Ascending aorta (tissue), 2 donors: ENCODE measurements at regions not wholly inside any gene's neighbourhood (a gene's known extent, or its start where the extent isn't known, plus 50 kb on each side); places are given as distances from the start of the nearest gene placed in this dataset.

Source experiments
- DNase-seq, 2 donors: peaks; one replicate each; pipeline ENCODE4 v3.0.0-alpha.2; 2019; ENCODE audit warnings: low spot score in 2 of 2
- H3K27ac ChIP-seq, 2 donors: fragments of 200-600 bp; sonication (generic); one replicate each; pipeline ENCODE4 v1.5.1; 2016 to 2017; ENCODE audit warnings: mild to moderate bottlenecking in 1 of 2
- H3K27me3 ChIP-seq: fragments of 200-600 bp; sonication (generic); one replicate; pipeline ENCODE4 v1.5.1; 2017
- H3K36me3 ChIP-seq, 2 donors: fragments of 200-600 bp; sonication (generic); one replicate each; pipeline ENCODE4 v1.5.1; 2016
- H3K4me1 ChIP-seq, 2 donors: fragments of 200-600 bp; sonication (generic); one replicate each; pipeline ENCODE4 v1.5.1; 2016 to 2017; ENCODE audit warnings: mild to moderate bottlenecking in 1 of 2
- H3K4me3 ChIP-seq, 2 donors: fragments of 200-600 bp; sonication (generic); one replicate each; pipeline ENCODE4 v1.5.1; 2016 to 2017; ENCODE audit warnings: mild to moderate bottlenecking in 1 of 2
- H3K9me3 ChIP-seq, 2 donors: fragments of 200-600 bp; sonication (generic); one replicate each; pipeline ENCODE4 v1.5.1; 2016
- CTCF ChIP-seq, 3 experiments: fragments of 200-600 bp in 2 of 3; fragments of 450-650 bp in 1 of 3; sonication (generic) in 2 of 3; IDR thresholded peaks; one replicate each; pipeline ENCODE4 v1.5.1; 2016 to 2019; ENCODE audit warnings: antibody characterized with exemption in 3 of 3, mild to moderate bottlenecking in 1 of 3, moderate library complexity in 1 of 3
- intact Hi-C: fragments of 100-400 bp; cut with DNase I; formaldehyde crosslinking; loops from one replicate; pipeline ENCODE4 v1.15.1; 2023

GRCh38 chr6:74319292-74319691 lies 623.3 kb downstream of the CD109 start:
- intact Hi-C loops = no loop called here
- no peak for TF ChIP-seq CTCF (IDR thresholded peaks at IDR 0.05)
- no peaks in the 10 kb centered on the region for H3K36me3 ChIP-seq
- no peaks in the 10 kb centered on the region for H3K9me3 ChIP-seq
- DNase-seq = no peak
- no peaks in the 10 kb centered on the region for H3K4me1 ChIP-seq
- H3K27me3 ChIP-seq = no peaks in the 10 kb centered on the region
- no peak overlapping the region for H3K4me3 ChIP-seq
- no peak overlapping the region for H3K27ac ChIP-seq

GRCh38 chr6:74318738-74319137 lies 622.7 kb downstream of the CD109 start:
- intact Hi-C loops = no loop called here
- Histone ChIP-seq H3K36me3 (no peaks in the 10 kb centered on the region), H3K27ac (no peak overlapping the region), H3K4me1 (no peaks in the 10 kb centered on the region), H3K27me3 (no peaks in the 10 kb centered on the region), H3K4me3 (no peak overlapping the region), H3K9me3 (no peaks in the 10 kb centered on the region)
- no peak for TF ChIP-seq CTCF (IDR thresholded peaks at IDR 0.05)
- DNase-seq = no peak

- Histone ChIP-seq H3K27ac (no peak overlapping the region), H3K4me3 (no peak overlapping the region), H3K9me3 (no peaks in the 10 kb centered on the region), H3K4me1 (no peaks in the 10 kb centered on the region), H3K27me3 (no peaks in the 10 kb centered on the region), H3K36me3 (no peaks in the 10 kb centered on the region)
- no peak for DNase-seq
- intact Hi-C loops = no loop called here
- TF ChIP-seq CTCF (IDR thresholded peaks at IDR 0.05) = no peak
Observed at GRCh38 chr6:74312081-74312480, 616.1 kb downstream of the CD109 start.

- Histone ChIP-seq H3K27me3 (no peaks in the 10 kb centered on the region), H3K9me3 (no peaks in the 10 kb centered on the region), H3K4me1 (no peaks in the 10 kb centered on the region), H3K4me3 (no peak overlapping the region), H3K27ac (no peak overlapping the region), H3K36me3 (no peaks in the 10 kb centered on the region)
- no peak for TF ChIP-seq CTCF (IDR thresholded peaks at IDR 0.05)
- intact Hi-C loops = no loop called here
- no peak for DNase-seq
Observed at GRCh38 chr6:74311431-74311830, 615.4 kb downstream of the CD109 start.

- TF ChIP-seq CTCF (IDR thresholded peaks at IDR 0.05) = no peak
- intact Hi-C loops = no loop called here
- Histone ChIP-seq H3K4me3 (no peak overlapping the region), H3K27me3 (no peaks in the 10 kb centered on the region), H3K36me3 (no peaks in the 10 kb centered on the region), H3K27ac (no peak overlapping the region), H3K4me1 (no peaks in the 10 kb centered on the region), H3K9me3 (no peaks in the 10 kb centered on the region)
- DNase-seq = no peak
Observed at GRCh38 chr6:74289884-74290283, 593.9 kb downstream of the CD109 start.

GRCh38 chr6:74287932-74288331 lies 591.9 kb downstream of the CD109 start:
- H3K27me3 ChIP-seq = no peaks in the 10 kb centered on the region
- no peaks in the 10 kb centered on the region for H3K36me3 ChIP-seq
- intact Hi-C loops = no loop called here
- H3K9me3 ChIP-seq = no peaks in the 10 kb centered on the region
- no peak overlapping the region for H3K4me3 ChIP-seq
- no peak overlapping the region for H3K27ac ChIP-seq
- no peak for DNase-seq
- no peaks in the 10 kb centered on the region for H3K4me1 ChIP-seq
- TF ChIP-seq CTCF (IDR thresholded peaks at IDR 0.05) = no peak
